NCI-H2227 treated with DMSO at 0.1 percent for 48 hours (cell line): ENCODE measurements at regions not wholly inside any gene's neighbourhood (a gene's known extent, or its start where the extent isn't known, plus 50 kb on each side); places are given as distances from the start of the nearest gene placed in this dataset.

Experiments
- DNase-seq: peaks from one replicate; lab custom pipeline; 2025; lab: John Stamatoyannopoulos, UW

DNA sequence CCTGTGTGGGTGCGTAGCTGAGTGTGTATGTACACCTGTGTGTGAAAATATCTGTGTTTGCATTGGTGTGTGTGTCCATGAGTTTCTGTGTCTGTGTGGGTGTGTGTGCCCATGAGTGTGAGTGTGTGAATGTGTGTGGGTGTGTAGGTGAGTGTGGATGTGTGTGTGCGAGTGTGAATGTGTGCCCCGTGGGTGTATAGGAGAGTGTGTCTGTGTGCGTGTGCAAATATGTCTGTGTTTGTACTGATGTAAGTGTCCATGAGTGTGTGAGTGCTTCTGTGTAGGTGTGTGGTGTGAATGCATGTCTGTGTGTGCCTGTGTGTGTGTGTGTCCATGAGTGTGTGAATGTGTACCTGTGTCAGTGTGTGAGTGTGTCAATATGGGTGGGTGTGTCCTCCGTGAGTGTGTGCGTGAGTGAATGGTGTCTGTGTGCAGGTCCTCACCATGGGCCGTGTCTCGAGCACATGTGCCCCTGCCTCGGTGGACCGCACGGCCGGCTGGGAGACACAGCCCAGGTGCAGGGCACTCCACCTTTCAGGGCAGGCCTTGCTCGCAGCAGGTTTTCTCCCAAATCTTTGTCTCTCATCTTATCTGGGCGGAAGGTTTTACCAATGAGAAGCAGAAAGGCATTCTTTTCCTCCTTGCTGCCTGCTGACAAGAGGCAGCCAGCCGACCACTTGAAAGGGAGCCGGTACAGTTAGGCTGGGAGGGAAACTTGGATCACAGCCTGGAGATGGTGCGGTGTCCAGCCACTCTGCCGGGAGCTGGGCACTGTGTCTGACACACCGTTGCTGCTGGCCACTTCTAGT is 107.1 kb upstream of the FAM20C start:
- no peak for DNase-seq

DNA sequence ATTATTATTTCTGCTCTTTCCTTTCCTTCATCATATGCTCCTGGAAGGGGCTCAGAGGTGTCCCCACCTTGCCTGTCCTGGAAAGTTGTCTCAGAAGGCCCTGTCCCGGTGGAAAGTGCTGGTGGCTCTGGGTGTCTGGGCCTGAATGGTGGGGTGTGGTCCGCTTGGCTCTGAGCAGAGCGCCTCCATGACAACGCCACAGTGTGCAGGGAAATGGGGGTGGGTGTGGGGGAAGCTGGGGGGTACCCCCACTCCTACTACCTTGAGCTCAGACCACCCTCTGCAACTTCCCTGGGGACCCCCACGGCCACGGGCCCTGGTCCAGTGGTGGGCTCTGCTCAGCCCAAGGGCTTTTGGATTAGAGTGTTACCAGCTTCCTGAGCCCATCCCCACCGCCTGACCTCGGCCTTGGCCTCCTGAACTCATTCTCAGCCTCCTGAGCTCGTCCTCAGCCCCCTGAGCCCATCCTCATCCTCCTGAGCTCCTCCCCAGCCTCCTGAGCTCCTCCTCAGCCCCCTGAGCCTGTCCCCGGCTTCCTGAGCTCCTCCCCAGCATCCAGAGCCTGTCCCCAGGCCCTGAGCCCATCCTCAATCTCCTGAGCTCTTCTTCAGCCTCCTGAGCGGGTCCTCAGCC is 106.4 kb upstream of the FAM20C start:
- no peak for DNase-seq

GRCh38 chr7:86629-87028 is 105.7 kb upstream of the FAM20C start:
- DNase-seq, result no peak

DNA sequence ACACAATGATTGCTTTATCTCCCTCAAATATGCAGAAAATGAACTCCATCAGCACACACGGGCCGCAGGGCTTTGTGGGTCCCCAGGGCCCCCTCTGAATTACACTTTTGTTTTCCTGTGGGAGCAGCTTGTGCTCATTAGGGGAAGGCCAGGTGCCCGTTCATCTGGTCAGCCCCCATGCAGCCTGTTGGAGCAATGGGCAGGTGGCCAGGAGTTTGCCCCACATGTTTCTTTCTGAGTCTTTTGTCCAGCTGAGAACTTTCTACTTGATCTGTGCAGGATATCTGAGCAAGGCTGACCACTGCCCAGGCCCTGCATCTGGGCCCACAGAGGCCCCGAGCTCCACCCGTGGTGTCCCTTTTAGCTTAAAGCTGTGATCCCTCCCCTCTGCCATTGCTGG is 105.3 kb upstream of the FAM20C start:
- no peak for DNase-seq

GRCh38 chr7:87671-88070 is 104.7 kb upstream of the FAM20C start:
- no peak for DNase-seq

DNA sequence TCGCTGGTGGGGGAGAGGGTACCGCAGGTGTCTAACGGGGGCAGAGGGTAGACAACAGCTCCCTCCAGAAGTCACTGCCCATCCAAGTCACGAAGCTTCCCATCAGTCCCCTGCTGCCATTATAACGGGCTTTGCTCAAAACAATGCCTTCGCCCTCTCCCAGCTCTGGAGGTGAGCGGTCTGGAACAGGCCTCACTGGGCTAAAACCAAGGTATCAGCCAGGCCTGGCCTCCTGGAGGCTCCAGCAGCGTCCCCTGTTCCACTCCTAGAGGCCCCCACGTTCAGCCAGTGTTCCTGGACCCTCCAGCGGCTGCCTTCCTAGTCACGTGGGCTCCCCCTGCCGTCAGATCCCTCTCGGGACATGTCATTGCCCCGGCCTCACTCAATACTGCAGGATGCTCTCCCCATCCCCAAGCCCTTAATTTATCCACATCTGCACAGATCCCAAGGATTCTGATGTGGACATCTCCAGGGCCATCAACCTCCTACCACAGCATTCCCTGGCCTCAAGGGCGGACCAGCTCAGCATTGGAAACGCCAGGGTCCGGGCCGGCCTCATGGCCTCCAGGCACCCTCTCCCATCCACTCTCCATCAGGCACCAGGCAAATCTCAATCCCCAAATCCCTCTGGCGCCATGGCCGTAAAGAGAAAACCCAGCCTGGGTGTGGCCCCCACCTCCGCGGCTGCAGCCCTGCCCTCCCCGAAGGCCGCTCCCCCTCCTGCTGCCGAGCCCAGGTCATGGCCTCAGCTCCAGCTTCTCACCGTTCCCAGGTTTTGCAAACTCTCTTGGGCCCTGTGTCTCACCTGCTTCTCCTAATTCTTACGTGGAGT is 104.1 kb upstream of the FAM20C start:
- DNase-seq, result no peak

DNA sequence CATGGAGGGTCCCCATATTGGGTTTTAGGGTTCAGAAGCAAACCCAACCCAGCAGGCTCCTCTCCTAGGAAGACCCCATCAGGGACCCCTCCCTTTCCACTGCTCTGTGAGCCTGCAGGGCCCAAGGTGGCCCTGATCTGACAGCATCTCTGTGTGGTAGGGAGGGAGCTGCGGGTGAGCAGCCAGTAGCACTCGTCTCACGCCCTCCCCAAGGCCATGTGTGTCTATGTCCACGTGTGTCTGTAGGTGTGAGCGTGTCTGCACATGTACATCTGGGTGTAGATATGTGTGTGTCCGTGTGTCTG is 103.5 kb upstream of the FAM20C start:
- no peak for DNase-seq

- no peak for DNase-seq
These were observed 102.9 kb upstream of the FAM20C start for GRCh38 chr7:89232-90019.

DNA sequence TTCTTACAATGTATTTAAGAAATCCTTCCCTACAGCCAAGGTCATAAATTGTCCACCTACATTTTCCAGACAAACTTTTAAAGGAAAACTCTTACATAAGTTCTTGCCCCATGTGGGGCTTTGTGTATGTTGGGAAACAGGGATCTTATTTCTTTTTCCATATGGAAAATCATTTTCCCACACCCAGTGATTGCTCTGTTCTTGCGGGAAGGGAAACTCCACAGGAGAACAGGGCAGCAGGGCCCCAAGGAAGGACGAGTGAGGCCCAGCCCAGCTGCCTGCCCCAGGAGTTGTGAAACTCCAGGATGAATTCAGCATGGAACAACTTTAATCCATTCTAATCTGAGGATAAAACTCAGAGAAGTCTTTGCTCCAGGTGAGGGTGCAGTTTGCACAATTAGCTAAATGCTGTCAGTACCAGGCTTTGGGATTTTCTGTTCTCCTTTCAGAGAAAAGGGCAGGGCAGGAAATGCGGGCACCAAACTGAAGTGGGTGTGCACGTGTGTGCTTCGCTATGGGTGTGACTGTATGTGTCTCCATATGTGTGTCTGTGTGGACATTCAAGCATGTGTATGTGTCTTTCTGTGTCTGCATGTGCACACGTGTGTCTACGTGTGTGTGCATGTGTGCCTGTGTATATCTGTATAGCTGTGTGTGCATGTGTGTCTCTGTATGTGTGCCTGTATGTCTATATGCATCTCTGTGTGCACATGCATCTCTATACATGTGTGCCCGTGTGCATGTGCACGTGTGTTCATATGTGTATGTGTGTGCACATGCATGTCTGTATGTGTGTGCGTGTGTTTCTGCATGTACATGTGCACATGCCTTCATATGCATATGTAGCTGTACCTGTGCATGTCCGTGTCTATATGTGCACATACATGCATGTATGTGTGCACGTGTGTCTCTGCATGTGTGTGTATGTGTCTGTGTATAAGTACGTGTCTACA is 102.0 kb upstream of the FAM20C start:
- no peak for DNase-seq

GRCh38 chr7:91396-92175 is 100.8 kb upstream of the FAM20C start:
- no peak for DNase-seq

- DNase-seq, result no peak
These were observed 100.1 kb upstream of the FAM20C start for GRCh38 chr7:92231-92674.

GRCh38 chr7:92888-93672 is 99.3 kb upstream of the FAM20C start:
- DNase-seq, result no peak

DNA sequence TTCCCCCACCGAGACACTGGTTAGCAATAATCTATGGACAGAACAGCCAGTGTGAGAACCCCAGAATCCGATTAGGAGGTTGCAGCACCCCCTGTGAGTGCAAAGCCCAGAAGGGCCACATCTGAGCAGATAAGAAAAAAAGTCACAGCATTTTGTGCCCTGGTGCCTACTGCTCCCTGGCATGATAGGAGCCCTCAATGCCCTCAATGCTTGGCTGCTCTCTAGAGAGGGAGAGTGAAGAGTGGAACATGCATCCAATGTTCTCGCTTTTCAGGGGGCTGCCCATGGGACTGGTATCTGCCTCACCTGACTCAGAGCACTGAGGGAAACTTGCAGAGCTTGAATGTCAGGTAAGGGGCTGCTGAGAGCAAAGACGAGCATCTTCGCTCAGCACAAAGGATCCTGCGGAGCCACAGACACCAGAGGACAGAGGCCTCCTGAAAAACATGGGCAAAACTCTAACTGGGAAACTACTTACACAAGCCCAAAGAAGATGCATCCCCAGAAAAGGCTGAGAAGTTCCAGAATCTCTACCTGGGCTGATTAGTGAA is 98.0 kb upstream of the FAM20C start:
- no peak for DNase-seq

DNA sequence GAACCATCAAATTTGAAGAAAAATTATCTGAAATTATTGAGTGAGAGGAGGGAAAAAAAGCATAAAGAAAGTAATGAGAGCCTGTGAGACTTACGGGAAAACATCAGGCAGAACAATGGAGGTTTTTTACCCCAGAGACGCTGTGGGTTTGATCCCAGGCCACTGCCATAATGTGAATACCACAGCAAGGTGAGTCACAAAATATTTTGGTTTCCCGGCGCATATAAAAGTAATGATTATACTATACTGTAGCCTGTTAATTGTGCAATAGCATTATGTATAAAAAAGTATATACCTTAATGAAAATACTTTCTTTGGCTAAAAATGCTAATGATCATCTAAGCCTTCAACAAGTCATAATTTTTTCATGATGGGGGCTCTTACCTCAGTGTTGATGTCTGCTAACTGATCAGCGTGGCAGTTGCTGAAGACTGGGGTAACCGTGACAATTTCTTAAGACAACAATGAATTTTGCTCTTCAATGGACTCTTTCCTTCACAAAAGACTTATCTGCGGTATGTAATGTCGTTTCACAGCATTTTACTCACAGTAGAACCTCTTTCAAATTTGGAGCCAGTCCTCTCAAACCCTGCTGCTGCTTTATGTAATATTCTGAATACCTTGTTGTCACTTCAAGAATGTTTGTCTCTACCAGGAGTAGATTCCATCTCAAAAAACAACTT is 97.0 kb upstream of the FAM20C start:
- no peak for DNase-seq

GRCh38 chr7:95863-96260 is 96.5 kb upstream of the FAM20C start:
- DNase-seq, result no peak

- no peak for DNase-seq
These were observed 95.5 kb upstream of the FAM20C start for GRCh38 chr7:96861-97260.

- DNase-seq, result no peak
These were observed 95.0 kb upstream of the FAM20C start for GRCh38 chr7:97310-97841.
